Fibroblast of skin of abdomen (primary cell): ENCODE measurements at regions not wholly inside any gene's neighbourhood (a gene's known extent, or its start where the extent isn't known, plus 50 kb on each side); places are given as distances from the start of the nearest gene placed in this dataset.
"Not testable (repeated sequence)": the region's sequence is repeated elsewhere in the genome, so short reads cannot be mapped to it uniquely, and the experiment has no call there.

ENCODE experiments used
- DNase-seq: peaks from one replicate; pipeline ENCODE4 v3.0.0-alpha.2; 2013

DNA sequence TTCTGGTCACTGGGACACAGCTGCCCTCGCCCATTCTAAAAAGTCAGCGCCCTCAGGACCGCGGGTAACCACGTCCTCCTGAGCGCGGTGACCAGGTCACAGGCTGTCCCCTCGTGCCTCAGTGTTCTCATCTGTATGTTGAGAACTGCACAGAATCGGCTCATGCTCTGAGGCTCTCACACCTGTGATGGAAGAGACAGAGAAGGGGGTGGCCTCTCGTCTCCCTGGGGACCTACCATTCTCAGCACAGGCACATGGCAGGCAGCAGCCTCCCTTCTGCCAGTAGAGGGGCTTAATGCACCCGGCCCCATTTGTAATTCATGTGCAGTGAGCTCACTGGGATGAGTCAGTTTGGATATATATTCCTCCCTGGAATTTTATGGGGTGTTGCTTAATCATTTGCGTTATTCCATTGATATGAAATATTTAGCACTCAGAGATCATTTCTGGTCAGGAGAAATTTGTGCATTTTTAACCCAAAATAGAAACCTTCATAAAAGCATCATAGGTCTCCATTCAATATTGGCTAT, 51.9 kb upstream of the ROPN1B start:
- peak; percentile 84 for DNase-seq

DNA sequence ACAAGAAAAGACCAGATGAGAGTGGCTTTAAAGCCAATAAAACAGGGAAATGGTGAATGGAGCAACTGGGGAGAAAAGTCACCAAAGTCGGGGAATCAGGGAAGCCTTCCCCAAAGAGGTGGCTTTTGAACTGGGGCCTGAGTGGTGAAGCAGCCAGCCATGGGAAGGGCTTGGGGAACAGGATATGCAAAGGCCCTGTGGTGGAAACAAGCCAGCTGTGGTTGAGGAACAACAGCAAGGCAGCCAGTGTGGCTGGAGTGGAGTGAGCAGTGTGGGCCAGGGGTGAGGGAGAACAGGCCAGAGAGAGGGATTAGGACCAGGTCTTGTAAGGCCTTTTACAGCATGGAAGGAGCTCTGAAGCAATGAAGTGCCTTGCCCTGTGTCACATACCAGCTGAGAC, 51.0 kb upstream of the ROPN1B start:
- DNase-seq = not testable (repeated sequence)

DNA sequence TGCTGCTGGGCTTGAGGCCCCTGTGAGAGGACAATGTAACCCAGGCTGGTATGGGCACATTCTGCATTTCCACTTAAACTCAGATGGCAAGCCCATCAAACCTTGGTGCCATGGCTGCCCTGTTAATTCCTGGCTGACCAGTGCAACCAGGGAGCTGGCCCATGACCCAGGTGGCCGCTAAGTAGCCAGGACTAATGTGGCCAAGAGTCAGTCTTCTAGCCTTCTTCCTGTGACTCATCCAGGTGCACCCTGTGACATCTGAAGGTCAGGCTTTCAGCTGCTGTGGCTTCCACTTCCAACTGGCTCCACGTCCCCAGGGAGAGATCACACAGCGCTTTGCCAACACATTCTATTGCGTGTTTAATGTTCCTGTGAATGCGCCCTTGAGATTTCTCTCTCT, 50.5 kb upstream of the ROPN1B start:
- not testable (repeated sequence) for DNase-seq

DNA sequence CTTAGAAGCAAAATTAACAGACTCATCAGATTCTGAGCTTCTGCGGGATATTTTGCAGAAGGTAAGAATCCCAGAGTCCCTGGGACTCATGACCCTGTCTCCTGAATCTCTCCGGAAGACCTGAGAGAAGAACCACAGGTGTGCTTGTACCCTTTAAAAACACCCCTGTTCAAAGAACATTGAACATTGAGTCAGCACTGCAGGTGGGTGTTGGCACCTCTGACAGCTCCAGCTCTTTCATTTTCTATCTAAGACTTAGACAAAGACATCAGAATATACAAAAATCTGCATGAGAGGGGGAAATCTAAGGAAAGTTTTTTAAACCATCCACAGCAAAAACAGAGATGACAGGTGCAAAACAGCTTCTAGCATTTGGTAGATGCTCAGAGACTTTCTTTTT, 50.1 kb upstream of the ROPN1B start:
- not testable (repeated sequence) for DNase-seq
